Lung (tissue), 11 donors: ENCODE measurements at regions not wholly inside any gene's neighbourhood (a gene's known extent, or its start where the extent isn't known, plus 50 kb on each side); places are given as distances from the start of the nearest gene placed in this dataset.

ENCODE experiments used
- ATAC-seq: fragments of 200-7000 bp; cut with Tn5 transposase; one replicate; pipeline ENCODE4 v1.9.1; 2020; ENCODE audit warnings: moderate number of reproducible peaks; ENCODE audit not compliant: insufficient read depth, low FRiP score
- DNase-seq, 3 donors: peaks; one replicate each; pipeline ENCODE4 v3.0.0-alpha.2; 2013 to 2017
- H3K27ac ChIP-seq, 2 donors: one replicate each; pipeline ENCODE4 v1.5.1; 2013; ENCODE audit warnings: mild to moderate bottlenecking in 2 of 2, moderate library complexity in 2 of 2, control low read depth in 1 of 2, inconsistent platforms in 1 of 2, low read depth in 1 of 2, low read length in 1 of 2
- H3K27me3 ChIP-seq, 3 donors: one replicate each; pipeline ENCODE4 v1.5.1; 2013; ENCODE audit warnings: low read length in 2 of 3; ENCODE audit not compliant: control insufficient read depth in 3 of 3, insufficient read depth in 3 of 3
- H3K36me3 ChIP-seq, 4 donors: one replicate each; pipeline ENCODE4 v1.5.1; 2013; ENCODE audit warnings: low read length in 4 of 4, mild to moderate bottlenecking in 1 of 4, moderate library complexity in 1 of 4; ENCODE audit not compliant: control insufficient read depth in 4 of 4, insufficient read depth in 4 of 4
- H3K4me1 ChIP-seq, 5 donors: one replicate each; pipeline ENCODE4 v1.5.1; 2013; ENCODE audit warnings: low read length in 5 of 5, mild to moderate bottlenecking in 2 of 5, moderate library complexity in 1 of 5; ENCODE audit not compliant: control insufficient read depth in 5 of 5, insufficient read depth in 5 of 5
- H3K4me3 ChIP-seq: one replicate; pipeline ENCODE4 v1.5.1; 2013; ENCODE audit warnings: mild to moderate bottlenecking, control low read depth, moderate library complexity
- H3K9ac ChIP-seq, 2 donors: one replicate each; pipeline ENCODE4 v1.5.1; 2013; ENCODE audit warnings: low read length in 2 of 2, control low read depth in 1 of 2; ENCODE audit not compliant: insufficient read depth in 1 of 2
- H3K9me3 ChIP-seq, 4 donors: one replicate each; pipeline ENCODE4 v1.5.1; 2013; ENCODE audit warnings: low read length in 3 of 4, mild to moderate bottlenecking in 1 of 4, moderate library complexity in 1 of 4; ENCODE audit not compliant: control insufficient read depth in 4 of 4, insufficient read depth in 3 of 4
- CTCF ChIP-seq: IDR thresholded peaks from 2 replicates; pipeline ENCODE4 v1.5.1; 2012; ENCODE audit warnings: mild to moderate bottlenecking; ENCODE audit errors: control extremely low read depth, extremely low read depth
- WGBS, 2 donors: extraction: QIAGEN DNeasy Blood & Tissue Kit; methylation state at CpG; one replicate each; pipeline ENCODE4 v1.1.7; 2013; 5-methylcytosine and 5-hydroxymethylcytosine counted together
- donor health status: control.
- donor health status: control.
- donor health status: Bipolar disorder and iron deficiency.
- donor health status: healthy.
- donor health status: DM: yes; HTN: yes; CAD: no.

GRCh38 chr2:239792405-239793084 is 232.6 kb downstream of the NDUFA10 start:
- no peak for ATAC-seq
- no peaks in the 10 kb centered on the region for H3K27me3 ChIP-seq
- TF ChIP-seq CTCF: no peak
- no peak overlapping the region for H3K27ac ChIP-seq
- H3K4me3 ChIP-seq: no peak overlapping the region
- H3K9me3 ChIP-seq: peaks cover 0 to 7% (median 0%) of the 10 kb centered on the region in 4 donors
- H3K4me1 ChIP-seq: no peaks in the 10 kb centered on the region
- no peak for DNase-seq
- 88 to 95% methylated on average over 18 of the region's 18 CpGs for WGBS, 2 donors
- H3K9ac ChIP-seq: no peak overlapping the region
- no peaks in the 10 kb centered on the region for H3K36me3 ChIP-seq

GRCh38 chr2:239791526-239792404 is 233.4 kb downstream of the NDUFA10 start:
- WGBS, 2 donors: 80 to 89% methylated on average over 22 of the region's 22 CpGs
- DNase-seq: no peak
- TF ChIP-seq CTCF: no peak
- Histone ChIP-seq H3K36me3 (no peaks in the 10 kb centered on the region), H3K4me1 (no peaks in the 10 kb centered on the region), H3K9me3 (peaks cover 0 to 7% (median 0%) of the 10 kb centered on the region in 4 donors), H3K27me3 (no peaks in the 10 kb centered on the region), H3K4me3 (no peak overlapping the region), H3K9ac (no peak overlapping the region), H3K27ac (no peak overlapping the region)
- ATAC-seq: no peak

- DNase-seq (no peak), ATAC-seq (no peak)
- Histone ChIP-seq H3K4me1 (no peaks in the 10 kb centered on the region), H3K9ac (no peak overlapping the region), H3K27ac (no peak overlapping the region), H3K36me3 (no peaks in the 10 kb centered on the region), H3K4me3 (no peak overlapping the region), H3K27me3 (no peaks in the 10 kb centered on the region), H3K9me3 (peaks cover 0 to 12% (median 3%) of the 10 kb centered on the region in 4 donors)
- WGBS, 2 donors: 38 to 75% methylated on average over 9 of the region's 9 CpGs
- no peak for TF ChIP-seq CTCF
These were observed 234.4 kb downstream of the NDUFA10 start for GRCh38 chr2:239790721-239791120.
